ENCODE measurements at regions not wholly inside any gene's neighbourhood (a gene's known extent, or its start where the extent isn't known, plus 50 kb on each side); places are given as distances from the start of the nearest gene placed in this dataset.

DNA sequence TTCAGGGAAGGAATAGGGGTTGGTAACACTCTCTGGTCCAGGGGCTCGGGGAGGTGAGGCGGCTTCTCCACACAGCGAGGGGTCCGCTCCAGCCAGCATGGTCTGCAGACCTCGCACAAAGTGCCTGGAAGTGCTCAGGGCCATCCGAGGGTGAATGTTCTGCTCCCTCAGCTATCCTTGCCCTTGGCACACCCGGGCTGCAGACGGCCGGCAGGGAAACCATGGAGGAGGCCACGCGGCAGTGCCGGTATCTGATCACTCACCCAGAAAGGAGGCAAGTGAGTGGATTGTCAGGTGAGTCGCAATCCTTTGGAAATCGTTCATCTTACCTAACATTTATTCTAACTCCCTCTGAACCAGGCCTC, 62.0 kb downstream of the DLL1 start:
- Histone ChIP-seq H3K4me1 (ENCODE audit: insufficient read depth) (no peaks in the 10 kb centered on the region), H2AFZ (no peak overlapping the region), H3K4me2 (no peak overlapping the region), H3F3A (replicated peaks; ENCODE audit: low read depth) (no peaks in the 10 kb centered on the region), H3K4me3 (no peak overlapping the region), H3K79me2 (replicated peaks; ENCODE audit: insufficient read depth) (no peaks in the 10 kb centered on the region), H3K9me2 (ENCODE audit: insufficient read depth) (no peaks in the 10 kb centered on the region), H3K27ac (ENCODE audit: low read depth) (no peak overlapping the region), H4K20me1 (replicated peaks; ENCODE audit: insufficient read depth) (no peaks in the 10 kb centered on the region), H3K36me3 (ENCODE audit: insufficient read depth) (no peaks in the 10 kb centered on the region), H3K27me3 (ENCODE audit: insufficient read depth) (no peaks in the 10 kb centered on the region)
- DNase-seq (ENCODE audit: low spot score) (no peak), ATAC-seq (no peak)
- H3K27me3 Mint-ChIP-seq (ENCODE audit: insufficient read depth, low read depth, poor library complexity): peaks cover 13% of the 10 kb centered on the region
- no peaks in the 10 kb centered on the region; the same call in 2 of the 3 replicates for H3K9me3 Mint-ChIP-seq
- no peaks in the 10 kb centered on the region for H3K36me3 Mint-ChIP-seq (ENCODE audit: low read depth)
- TF ChIP-seq EZH2 (IDR thresholded peaks at IDR 0.05; ENCODE audit: low read depth, unreplicated experiment) (no peak), ZNF331 (CRISPR knock-in tag; IDR thresholded peaks at IDR 0.05; ENCODE audit: low read depth) (no peak), NANOG (IDR thresholded peaks at IDR 0.05; ENCODE audit: borderline replicate concordance) (no peak), ZNF114 (CRISPR knock-in tag; IDR thresholded peaks at IDR 0.05) (no peak), POLR2AphosphoS5 (IDR thresholded peaks at IDR 0.05; ENCODE audit: low read depth) (no peak), CREB1 (CRISPR knock-in tag; IDR thresholded peaks at IDR 0.05; ENCODE audit: low read depth) (no peak), EZH2phosphoT487 (IDR thresholded peaks at IDR 0.05; ENCODE audit: unreplicated experiment) (no peak), JUNB (IDR thresholded peaks at IDR 0.05; ENCODE audit: unreplicated experiment) (no peak), STAT1 (IDR thresholded peaks at IDR 0.05; ENCODE audit: unreplicated experiment) (no peak)
- TF ChIP-seq, protein P1, sequence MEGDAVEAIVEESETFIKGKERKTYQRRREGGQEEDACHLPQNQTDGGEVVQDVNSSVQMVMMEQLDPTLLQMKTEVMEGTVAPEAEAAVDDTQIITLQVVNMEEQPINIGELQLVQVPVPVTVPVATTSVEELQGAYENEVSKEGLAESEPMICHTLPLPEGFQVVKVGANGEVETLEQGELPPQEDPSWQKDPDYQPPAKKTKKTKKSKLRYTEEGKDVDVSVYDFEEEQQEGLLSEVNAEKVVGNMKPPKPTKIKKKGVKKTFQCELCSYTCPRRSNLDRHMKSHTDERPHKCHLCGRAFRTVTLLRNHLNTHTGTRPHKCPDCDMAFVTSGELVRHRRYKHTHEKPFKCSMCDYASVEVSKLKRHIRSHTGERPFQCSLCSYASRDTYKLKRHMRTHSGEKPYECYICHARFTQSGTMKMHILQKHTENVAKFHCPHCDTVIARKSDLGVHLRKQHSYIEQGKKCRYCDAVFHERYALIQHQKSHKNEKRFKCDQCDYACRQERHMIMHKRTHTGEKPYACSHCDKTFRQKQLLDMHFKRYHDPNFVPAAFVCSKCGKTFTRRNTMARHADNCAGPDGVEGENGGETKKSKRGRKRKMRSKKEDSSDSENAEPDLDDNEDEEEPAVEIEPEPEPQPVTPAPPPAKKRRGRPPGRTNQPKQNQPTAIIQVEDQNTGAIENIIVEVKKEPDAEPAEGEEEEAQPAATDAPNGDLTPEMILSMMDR (conservative IDR thresholded peaks at IDR 0.05; ENCODE audit: low read depth in 2 of 2): no peak
- TF ChIP-seq, protein P2, sequence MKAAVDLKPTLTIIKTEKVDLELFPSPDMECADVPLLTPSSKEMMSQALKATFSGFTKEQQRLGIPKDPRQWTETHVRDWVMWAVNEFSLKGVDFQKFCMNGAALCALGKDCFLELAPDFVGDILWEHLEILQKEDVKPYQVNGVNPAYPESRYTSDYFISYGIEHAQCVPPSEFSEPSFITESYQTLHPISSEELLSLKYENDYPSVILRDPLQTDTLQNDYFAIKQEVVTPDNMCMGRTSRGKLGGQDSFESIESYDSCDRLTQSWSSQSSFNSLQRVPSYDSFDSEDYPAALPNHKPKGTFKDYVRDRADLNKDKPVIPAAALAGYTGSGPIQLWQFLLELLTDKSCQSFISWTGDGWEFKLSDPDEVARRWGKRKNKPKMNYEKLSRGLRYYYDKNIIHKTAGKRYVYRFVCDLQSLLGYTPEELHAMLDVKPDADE (IDR thresholded peaks at IDR 0.05): no peak
- TF ChIP-seq, protein P3, sequence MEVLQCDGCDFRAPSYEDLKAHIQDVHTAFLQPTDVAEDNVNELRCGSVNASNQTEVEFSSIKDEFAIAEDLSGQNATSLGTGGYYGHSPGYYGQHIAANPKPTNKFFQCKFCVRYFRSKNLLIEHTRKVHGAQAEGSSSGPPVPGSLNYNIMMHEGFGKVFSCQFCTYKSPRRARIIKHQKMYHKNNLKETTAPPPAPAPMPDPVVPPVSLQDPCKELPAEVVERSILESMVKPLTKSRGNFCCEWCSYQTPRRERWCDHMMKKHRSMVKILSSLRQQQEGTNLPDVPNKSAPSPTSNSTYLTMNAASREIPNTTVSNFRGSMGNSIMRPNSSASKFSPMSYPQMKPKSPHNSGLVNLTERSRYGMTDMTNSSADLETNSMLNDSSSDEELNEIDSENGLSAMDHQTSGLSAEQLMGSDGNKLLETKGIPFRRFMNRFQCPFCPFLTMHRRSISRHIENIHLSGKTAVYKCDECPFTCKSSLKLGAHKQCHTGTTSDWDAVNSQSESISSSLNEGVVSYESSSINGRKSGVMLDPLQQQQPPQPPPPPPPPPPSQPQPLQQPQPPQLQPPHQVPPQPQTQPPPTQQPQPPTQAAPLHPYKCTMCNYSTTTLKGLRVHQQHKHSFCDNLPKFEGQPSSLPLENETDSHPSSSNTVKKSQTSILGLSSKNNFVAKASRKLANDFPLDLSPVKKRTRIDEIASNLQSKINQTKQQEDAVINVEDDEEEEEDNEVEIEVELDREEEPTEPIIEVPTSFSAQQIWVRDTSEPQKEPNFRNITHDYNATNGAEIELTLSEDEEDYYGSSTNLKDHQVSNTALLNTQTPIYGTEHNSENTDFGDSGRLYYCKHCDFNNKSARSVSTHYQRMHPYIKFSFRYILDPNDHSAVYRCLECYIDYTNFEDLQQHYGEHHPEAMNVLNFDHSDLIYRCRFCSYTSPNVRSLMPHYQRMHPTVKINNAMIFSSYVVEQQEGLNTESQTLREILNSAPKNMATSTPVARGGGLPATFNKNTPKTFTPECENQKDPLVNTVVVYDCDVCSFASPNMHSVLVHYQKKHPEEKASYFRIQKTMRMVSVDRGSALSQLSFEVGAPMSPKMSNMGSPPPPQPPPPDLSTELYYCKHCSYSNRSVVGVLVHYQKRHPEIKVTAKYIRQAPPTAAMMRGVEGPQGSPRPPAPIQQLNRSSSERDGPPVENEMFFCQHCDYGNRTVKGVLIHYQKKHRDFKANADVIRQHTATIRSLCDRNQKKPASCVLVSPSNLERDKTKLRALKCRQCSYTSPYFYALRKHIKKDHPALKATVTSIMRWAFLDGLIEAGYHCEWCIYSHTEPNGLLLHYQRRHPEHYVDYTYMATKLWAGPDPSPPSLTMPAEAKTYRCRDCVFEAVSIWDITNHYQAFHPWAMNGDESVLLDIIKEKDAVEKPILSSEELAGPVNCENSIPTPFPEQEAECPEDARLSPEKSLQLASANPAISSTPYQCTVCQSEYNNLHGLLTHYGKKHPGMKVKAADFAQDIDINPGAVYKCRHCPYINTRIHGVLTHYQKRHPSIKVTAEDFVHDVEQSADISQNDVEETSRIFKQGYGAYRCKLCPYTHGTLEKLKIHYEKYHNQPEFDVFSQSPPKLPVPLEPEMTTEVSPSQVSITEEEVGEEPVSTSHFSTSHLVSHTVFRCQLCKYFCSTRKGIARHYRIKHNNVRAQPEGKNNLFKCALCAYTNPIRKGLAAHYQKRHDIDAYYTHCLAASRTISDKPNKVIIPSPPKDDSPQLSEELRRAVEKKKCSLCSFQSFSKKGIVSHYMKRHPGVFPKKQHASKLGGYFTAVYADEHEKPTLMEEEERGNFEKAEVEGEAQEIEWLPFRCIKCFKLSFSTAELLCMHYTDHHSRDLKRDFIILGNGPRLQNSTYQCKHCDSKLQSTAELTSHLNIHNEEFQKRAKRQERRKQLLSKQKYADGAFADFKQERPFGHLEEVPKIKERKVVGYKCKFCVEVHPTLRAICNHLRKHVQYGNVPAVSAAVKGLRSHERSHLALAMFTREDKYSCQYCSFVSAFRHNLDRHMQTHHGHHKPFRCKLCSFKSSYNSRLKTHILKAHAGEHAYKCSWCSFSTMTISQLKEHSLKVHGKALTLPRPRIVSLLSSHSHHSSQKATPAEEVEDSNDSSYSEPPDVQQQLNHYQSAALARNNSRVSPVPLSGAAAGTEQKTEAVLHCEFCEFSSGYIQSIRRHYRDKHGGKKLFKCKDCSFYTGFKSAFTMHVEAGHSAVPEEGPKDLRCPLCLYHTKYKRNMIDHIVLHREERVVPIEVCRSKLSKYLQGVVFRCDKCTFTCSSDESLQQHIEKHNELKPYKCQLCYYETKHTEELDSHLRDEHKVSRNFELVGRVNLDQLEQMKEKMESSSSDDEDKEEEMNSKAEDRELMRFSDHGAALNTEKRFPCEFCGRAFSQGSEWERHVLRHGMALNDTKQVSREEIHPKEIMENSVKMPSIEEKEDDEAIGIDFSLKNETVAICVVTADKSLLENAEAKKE (CRISPR knock-in tag; IDR thresholded peaks at IDR 0.05): no peak
- TF ChIP-seq, protein P4, sequence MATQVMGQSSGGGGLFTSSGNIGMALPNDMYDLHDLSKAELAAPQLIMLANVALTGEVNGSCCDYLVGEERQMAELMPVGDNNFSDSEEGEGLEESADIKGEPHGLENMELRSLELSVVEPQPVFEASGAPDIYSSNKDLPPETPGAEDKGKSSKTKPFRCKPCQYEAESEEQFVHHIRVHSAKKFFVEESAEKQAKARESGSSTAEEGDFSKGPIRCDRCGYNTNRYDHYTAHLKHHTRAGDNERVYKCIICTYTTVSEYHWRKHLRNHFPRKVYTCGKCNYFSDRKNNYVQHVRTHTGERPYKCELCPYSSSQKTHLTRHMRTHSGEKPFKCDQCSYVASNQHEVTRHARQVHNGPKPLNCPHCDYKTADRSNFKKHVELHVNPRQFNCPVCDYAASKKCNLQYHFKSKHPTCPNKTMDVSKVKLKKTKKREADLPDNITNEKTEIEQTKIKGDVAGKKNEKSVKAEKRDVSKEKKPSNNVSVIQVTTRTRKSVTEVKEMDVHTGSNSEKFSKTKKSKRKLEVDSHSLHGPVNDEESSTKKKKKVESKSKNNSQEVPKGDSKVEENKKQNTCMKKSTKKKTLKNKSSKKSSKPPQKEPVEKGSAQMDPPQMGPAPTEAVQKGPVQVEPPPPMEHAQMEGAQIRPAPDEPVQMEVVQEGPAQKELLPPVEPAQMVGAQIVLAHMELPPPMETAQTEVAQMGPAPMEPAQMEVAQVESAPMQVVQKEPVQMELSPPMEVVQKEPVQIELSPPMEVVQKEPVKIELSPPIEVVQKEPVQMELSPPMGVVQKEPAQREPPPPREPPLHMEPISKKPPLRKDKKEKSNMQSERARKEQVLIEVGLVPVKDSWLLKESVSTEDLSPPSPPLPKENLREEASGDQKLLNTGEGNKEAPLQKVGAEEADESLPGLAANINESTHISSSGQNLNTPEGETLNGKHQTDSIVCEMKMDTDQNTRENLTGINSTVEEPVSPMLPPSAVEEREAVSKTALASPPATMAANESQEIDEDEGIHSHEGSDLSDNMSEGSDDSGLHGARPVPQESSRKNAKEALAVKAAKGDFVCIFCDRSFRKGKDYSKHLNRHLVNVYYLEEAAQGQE (IDR thresholded peaks at IDR 0.05; ENCODE audit: unreplicated experiment): no peak
- H3K27ac Mint-ChIP-seq: no peak overlapping the region
- H3K4me3 Mint-ChIP-seq: no peak overlapping the region
- peaks cover 23% of the 10 kb centered on the region for H3K4me1 Mint-ChIP-seq

Measured in GM23338 (cell line).